GM12864 (cell line): ENCODE measurements at regions not wholly inside any gene's neighbourhood (a gene's known extent, or its start where the extent isn't known, plus 50 kb on each side); places are given as distances from the start of the nearest gene placed in this dataset.
A peak's percentile ranks its signal among the peaks of the same experiment; 100 is the strongest.

Source experiments
- DNase-seq: peaks from one replicate; pipeline ENCODE4 v3.0.0-alpha.2; 2011; ENCODE audit warnings: low read depth
- H3K4me3 ChIP-seq: 2 replicates; pipeline ENCODE4 v1.5.1; 2011; ENCODE audit warnings: mild to moderate bottlenecking, low read depth, low read length, control low read depth
- TF ChIP-seq, protein P1 (sequence below): IDR thresholded peaks from 2 replicates; pipeline ENCODE4 v1.5.1; 2011; ENCODE audit warnings: low read depth, mild to moderate bottlenecking, moderate library complexity, low read length, control low read depth, inconsistent platforms; ENCODE audit errors: missing control alignments

- no peak for DNase-seq
- TF ChIP-seq, protein P1, sequence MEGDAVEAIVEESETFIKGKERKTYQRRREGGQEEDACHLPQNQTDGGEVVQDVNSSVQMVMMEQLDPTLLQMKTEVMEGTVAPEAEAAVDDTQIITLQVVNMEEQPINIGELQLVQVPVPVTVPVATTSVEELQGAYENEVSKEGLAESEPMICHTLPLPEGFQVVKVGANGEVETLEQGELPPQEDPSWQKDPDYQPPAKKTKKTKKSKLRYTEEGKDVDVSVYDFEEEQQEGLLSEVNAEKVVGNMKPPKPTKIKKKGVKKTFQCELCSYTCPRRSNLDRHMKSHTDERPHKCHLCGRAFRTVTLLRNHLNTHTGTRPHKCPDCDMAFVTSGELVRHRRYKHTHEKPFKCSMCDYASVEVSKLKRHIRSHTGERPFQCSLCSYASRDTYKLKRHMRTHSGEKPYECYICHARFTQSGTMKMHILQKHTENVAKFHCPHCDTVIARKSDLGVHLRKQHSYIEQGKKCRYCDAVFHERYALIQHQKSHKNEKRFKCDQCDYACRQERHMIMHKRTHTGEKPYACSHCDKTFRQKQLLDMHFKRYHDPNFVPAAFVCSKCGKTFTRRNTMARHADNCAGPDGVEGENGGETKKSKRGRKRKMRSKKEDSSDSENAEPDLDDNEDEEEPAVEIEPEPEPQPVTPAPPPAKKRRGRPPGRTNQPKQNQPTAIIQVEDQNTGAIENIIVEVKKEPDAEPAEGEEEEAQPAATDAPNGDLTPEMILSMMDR = no peak
Observed at GRCh38 chr2:47301731-47302130, 67.4 kb upstream of the EPCAM start.

DNA sequence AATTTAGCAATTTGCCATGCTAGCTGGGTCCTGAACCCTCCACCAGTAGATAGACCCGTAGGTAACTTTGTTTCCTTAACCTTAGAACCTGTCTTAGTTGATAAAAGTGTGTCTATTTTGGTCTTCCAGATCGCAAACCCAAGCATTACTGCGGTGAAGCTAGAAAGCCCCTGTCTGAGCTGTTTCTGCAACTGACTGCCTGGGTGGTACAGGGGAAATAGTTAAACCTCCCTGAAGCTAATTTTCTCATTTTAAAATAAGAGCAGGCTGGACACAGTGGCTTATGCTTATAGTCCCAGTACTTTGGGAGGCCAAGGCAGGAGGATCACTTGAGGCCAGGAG is 67.9 kb upstream of the EPCAM start:
- no peak overlapping the region; the same call in 1 of the 2 replicates for H3K4me3 ChIP-seq
- TF ChIP-seq, protein P1 = no peak
- peak; percentile 48 for DNase-seq

More at GRCh38 chr2:47301731-47302130, 67.4 kb upstream of the EPCAM start:
- no peak overlapping the region for H3K4me3 ChIP-seq

GRCh38 chr2:47300609-47301276 is 68.4 kb upstream of the EPCAM start:
- TF ChIP-seq, protein P1 = no peak
- no peak for DNase-seq
- H3K4me3 ChIP-seq = no peak overlapping the region; the same call in 1 of the 2 replicates

DNA sequence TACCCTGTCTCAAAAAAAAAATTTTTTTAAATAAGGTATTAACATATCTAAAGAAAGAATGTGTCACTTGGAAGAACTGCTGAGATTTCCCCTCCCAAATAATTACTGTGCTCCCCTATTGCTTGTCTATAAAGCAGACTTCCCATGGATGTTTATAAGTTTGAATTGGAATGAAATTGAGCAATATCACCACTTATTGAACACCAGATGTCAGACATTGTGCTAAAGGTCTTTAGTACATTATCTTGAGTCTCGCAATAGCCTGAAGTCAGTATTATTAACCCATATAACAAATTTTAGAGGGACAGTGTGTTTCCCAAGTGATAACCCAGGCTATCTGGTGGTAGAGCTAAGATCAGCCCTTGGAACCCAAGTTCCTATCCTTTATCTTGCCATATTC is 69.0 kb upstream of the EPCAM start:
- TF ChIP-seq, protein P1 = no peak
- H3K4me3 ChIP-seq = no peak overlapping the region
- DNase-seq = no peak

- no peak for DNase-seq
- TF ChIP-seq, protein P1 = no peak
- H3K4me3 ChIP-seq = no peak overlapping the region
Observed at GRCh38 chr2:47299555-47299954, 69.6 kb upstream of the EPCAM start.

GRCh38 chr2:47298771-47299170 is 70.3 kb upstream of the EPCAM start:
- TF ChIP-seq, protein P1 = no peak
- H3K4me3 ChIP-seq = no peak overlapping the region
- DNase-seq = no peak

DNA sequence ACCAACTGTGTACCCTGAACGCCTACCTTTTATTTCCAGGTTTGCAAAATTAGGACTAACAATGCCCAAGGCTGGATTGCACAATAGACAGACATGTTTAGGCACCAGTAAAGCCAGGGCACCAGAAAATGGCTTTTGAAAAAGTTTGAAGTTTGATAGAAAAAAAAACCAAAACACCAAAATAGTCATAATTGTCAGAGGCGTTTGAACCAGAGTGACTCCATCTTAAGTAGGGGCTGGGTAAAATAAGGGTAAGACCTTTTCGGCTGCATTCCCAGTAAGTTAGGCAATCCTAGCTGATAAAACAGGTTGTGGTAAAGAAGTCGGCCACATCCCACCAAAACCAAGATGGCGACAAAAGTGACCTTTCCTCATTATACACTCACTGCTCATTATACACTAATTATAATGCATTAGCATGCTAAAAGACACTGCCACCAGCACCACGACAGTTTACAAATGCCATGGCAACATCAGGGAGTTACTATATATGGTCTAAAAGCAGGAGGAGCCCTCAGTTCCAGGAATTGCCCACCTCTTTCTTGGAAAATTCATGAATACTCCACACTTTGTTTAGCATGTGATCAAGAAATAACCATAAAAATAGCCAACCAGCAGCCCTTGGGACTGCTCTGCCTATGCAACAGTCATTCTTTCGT is 71.2 kb upstream of the EPCAM start:
- DNase-seq = no peak
- TF ChIP-seq, protein P1 = no peak
- no peak overlapping the region for H3K4me3 ChIP-seq
